Mesodermal cell (in vitro differentiated cells): ENCODE measurements at regions not wholly inside any gene's neighbourhood (a gene's known extent, or its start where the extent isn't known, plus 50 kb on each side); places are given as distances from the start of the nearest gene placed in this dataset.
A peak's percentile ranks its signal among the peaks of the same experiment; 100 is the strongest.

Experiments
- H3K27ac ChIP-seq: 2 replicates; pipeline ENCODE4 v1.7.0; 2013; ENCODE audit warnings: mild to moderate bottlenecking, low read depth, low read length, moderate library complexity; ENCODE audit not compliant: severe bottlenecking
- H3K36me3 ChIP-seq: 2 replicates; pipeline ENCODE4 v1.7.1; 2013; ENCODE audit warnings: mild to moderate bottlenecking, low read length, moderate library complexity; ENCODE audit not compliant: control insufficient read depth, insufficient read depth
- H3K4me1 ChIP-seq: one replicate; pipeline ENCODE4 v1.7.1; 2013; ENCODE audit warnings: mild to moderate bottlenecking, low read length; ENCODE audit not compliant: insufficient read depth, control insufficient read depth, poor library complexity, severe bottlenecking
- H3K4me3 ChIP-seq: 2 replicates; pipeline ENCODE4 v1.7.0; 2013; ENCODE audit warnings: low read length, control low read depth, mild to moderate bottlenecking; ENCODE audit not compliant: insufficient read depth, poor library complexity, severe bottlenecking; ENCODE audit errors: extremely low read depth
- H3K9me3 ChIP-seq: 2 replicates; pipeline ENCODE4 v1.7.1; 2013; ENCODE audit warnings: mild to moderate bottlenecking, low read length, moderate library complexity; ENCODE audit not compliant: control insufficient read depth
- WGBS, 2 experiments: methylation state at CpG; one replicate each; pipeline ENCODE4 v1.1.5; 2013; ENCODE audit warnings: missing lambda C conversion rate in 2 of 2; ENCODE audit not compliant: insufficient coverage in 2 of 2; 5-methylcytosine and 5-hydroxymethylcytosine counted together

DNA sequence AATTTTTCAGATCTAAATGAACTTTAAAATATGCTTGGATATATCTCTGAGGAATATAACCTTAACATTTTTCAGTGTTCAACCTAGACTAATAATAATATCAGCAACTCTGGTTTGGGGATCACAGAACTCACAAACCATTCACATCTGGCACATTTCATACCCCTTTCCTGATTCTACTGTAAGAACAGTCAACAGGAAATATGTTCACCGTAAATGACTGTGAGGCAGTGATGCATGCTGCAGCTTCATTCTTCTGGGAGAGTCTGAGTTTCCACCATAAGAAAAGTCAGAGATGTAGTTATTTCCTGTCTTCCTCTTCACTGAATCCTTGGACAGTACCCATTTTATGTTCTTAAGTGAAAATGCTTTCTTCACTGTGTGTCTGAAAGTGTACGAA is 134.2 kb upstream of the IFNGR1 start:
- Histone ChIP-seq H3K9me3 (no peaks in the 10 kb centered on the region), H3K36me3 (no peaks in the 10 kb centered on the region), H3K4me1 (peaks cover 7% of the 10 kb centered on the region), H3K4me3 (no peak overlapping the region), H3K27ac (no peak overlapping the region)
- 100% methylated on average over 1 of the region's 2 CpGs; no CpG with 5 or more reads in 1 of the 2 experiments for WGBS, 2 experiments

DNA sequence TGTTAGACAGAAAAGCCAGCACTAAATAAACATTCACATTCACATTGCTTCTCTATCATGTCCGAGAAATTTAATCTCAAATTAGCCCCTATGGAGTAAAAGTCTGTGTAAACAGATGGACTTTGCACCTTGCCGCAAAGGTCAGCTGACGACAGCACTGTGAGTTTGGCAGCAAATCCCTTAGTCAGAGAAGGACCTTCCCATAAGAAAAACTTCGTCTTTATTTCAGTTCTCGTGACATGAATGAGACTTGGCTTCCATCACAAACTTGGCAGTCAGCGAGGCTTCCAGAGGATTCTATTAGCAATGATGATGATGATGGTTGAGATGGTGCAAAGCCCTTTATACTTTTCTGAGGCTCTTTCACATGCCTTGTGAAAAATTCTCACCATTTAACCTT is 133.7 kb upstream of the IFNGR1 start:
- H3K4me1 ChIP-seq, result peaks cover 4% of the 10 kb centered on the region
- H3K36me3 ChIP-seq, result no peaks in the 10 kb centered on the region
- H3K27ac ChIP-seq, result no peak overlapping the region
- H3K9me3 ChIP-seq, result no peaks in the 10 kb centered on the region
- WGBS, 2 experiments, result 81 to 94% methylated on average over 2 to 4 of the region's 6 CpGs
- H3K4me3 ChIP-seq, result no peak overlapping the region

DNA sequence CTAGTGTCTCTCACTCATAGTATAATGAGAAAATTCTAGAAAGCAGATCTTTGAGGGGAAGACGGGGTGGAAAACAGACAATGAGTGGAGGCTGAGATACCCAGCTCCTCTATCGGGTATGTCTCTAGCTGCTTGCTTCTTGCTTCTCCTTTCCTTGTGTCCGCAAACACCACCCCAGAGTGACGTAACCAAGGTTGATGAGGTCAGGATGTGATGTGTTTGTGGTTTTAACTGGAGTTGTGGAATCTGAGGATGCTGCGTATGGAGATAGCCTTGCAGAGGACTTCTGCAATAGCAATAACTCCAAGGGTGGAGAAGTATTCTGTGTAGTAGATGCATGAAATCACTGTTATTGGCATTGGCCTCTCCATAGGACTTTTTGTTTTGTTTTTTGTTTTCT is 132.7 kb upstream of the IFNGR1 start:
- WGBS, 2 experiments, result 96 to 100% methylated on average over 1 to 4 of the region's 5 CpGs
- H3K4me3 ChIP-seq, result no peak overlapping the region
- no peaks in the 10 kb centered on the region for H3K36me3 ChIP-seq
- H3K9me3 ChIP-seq, result no peaks in the 10 kb centered on the region
- no peak overlapping the region for H3K27ac ChIP-seq
- no peaks in the 10 kb centered on the region for H3K4me1 ChIP-seq

DNA sequence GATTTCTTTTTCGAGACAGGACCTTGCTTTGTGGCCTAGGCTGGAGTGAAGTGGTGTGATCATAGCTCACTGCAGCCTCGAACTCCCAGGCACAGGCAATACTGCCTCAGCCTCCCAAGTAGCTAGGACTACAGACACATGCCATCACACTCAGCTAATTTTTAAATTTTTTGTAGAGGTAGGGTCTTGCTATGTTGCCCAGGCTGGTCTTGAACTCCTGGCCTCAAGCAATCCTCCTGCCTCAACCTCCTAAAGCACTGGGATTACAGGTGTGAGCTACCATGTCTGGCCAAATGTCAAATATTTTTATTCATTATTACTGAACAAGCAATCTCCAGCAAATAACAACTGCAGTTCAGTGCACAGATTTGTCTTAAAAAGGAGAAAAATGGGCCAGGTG is 131.7 kb upstream of the IFNGR1 start:
- Histone ChIP-seq H3K36me3 (no peaks in the 10 kb centered on the region), H3K4me1 (no peaks in the 10 kb centered on the region), H3K9me3 (no peaks in the 10 kb centered on the region), H3K27ac (no peak overlapping the region), H3K4me3 (no peak overlapping the region)
- WGBS, 2 experiments, result 83 to 86% methylated on average over 1 of the region's 2 CpGs

DNA sequence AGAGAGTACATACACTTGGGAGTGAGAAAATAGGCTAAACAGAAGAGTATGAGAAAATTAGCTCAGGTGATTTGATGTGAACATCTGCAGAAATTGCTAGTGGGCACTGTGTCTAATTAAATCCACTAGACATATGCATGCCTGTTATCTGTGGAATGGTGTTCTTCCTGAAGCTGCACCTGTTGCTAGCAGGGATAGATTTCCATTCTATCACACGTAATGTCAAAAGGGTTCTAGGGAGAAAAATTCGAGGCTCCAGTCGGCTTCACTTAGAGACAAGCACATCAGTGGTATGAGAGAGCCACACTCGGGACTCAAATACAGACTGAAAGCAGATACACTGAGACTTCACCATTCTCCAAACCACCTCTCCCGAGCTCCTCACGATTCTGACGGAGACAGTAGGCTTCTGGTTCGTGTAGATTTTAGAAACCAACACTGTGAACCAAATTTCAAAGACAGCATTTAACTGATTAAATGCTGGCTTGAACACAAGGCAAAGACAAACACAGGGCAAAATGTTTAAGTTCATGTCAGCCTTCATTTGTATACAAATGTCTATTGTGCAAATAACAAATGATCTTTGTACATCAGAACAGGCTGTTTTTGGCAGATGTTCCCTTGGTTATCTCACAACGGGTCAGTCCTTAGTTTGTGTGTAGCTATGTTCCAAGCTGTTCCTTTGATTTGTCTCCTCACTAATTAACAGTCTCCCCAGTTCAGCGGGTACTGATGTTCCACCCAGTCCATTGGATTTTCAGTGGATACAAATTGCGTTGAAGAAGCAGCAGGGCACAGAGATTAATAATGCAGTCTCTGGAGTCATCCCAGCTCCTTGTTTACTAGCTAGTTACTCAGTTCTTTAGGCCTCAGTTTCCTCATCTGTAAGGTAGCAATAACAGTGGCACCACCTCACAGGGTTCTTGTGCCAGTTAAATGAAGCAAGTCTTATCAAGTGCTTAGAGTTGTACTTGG is 131.0 kb upstream of the IFNGR1 start:
- Histone ChIP-seq H3K9me3 (no peaks in the 10 kb centered on the region), H3K4me1 (no peaks in the 10 kb centered on the region), H3K4me3 (no peak overlapping the region), H3K27ac (no peak overlapping the region), H3K36me3 (no peaks in the 10 kb centered on the region)
- 79 to 88% methylated on average over 10 to 11 of the region's 11 CpGs for WGBS, 2 experiments

DNA sequence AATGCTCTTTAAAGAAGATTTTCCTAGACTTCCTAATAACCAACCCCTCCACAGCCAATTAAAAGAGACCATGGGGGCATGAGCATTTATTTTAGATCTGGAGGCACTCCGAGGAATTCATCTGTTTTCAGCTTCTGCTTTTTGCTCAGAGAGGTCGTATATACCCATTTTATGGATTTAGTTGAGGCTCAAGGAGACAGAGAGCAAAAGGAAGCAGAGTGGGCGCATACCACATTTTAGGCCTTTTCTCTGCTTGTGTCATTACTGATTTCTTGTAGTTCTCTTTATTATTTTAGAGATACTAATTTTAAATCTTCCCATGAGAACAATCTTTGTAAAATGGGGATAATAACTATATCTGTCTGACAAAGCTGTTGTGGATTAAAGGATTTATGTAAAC is 129.6 kb upstream of the IFNGR1 start:
- Histone ChIP-seq H3K4me1 (no peaks in the 10 kb centered on the region), H3K36me3 (no peaks in the 10 kb centered on the region), H3K27ac (no peak overlapping the region), H3K9me3 (no peaks in the 10 kb centered on the region), H3K4me3 (no peak overlapping the region)
- WGBS, 2 experiments, result 80 to 90% methylated on average over 2 of the region's 3 CpGs

DNA sequence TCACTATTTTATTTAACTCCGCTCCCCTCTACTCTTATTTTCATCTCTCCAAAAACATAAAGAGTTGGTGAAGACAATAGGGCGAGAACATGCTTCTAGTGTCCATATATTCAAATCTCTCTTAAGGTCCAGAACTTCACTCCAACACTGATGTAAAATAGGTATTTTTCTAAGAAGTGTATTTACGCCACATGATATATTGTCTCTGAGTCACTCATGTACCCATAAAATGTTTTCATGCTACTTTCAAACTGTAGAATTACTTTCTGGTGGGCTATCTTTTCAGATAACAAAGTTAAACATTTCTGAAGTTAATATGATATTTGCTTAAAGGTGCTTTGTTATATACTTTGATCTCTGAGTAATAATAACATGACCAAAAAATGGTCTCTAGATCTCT is 124.1 kb upstream of the IFNGR1 start:
- no peak overlapping the region for H3K27ac ChIP-seq
- no peaks in the 10 kb centered on the region for H3K36me3 ChIP-seq
- no CpG with 5 or more reads among the region's 3 CpGs for WGBS, 2 experiments
- no peak overlapping the region for H3K4me3 ChIP-seq
- H3K9me3 ChIP-seq, result no peaks in the 10 kb centered on the region
- H3K4me1 ChIP-seq, result peaks cover 4% of the 10 kb centered on the region

DNA sequence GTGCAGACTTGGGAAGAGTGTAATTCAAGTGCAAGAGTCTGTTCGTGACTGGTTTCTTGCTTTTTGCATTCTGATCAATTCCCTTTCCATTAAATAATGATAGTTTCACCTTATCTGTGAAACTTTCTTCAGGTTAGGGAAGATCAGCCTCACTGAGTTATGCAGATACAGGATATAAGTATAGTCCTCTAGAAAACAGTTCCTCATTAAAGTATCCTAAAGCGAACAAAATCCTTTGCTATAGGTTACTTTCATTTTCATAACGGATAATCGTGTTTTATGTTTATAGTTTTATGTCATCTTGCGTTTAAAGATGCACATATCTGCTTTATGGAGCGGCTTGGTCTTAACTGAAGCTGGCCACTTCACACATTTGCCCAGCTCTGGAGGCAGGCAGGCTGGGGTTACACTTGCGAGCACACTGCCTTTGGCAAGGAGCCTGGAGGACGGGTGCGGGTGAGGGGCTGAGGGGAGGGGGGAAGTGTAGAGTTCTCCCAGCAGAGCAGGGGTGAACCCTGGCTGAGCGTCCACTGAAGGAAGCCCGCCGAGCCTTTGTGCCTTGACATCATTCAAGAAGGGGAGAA is 123.5 kb upstream of the IFNGR1 start:
- WGBS, 2 experiments, result 66 to 82% methylated on average over 5 to 6 of the region's 12 CpGs
- Histone ChIP-seq H3K36me3 (no peaks in the 10 kb centered on the region), H3K4me3 (no peak overlapping the region), H3K4me1 (peaks cover 4% of the 10 kb centered on the region), H3K27ac (no peak overlapping the region), H3K9me3 (no peaks in the 10 kb centered on the region)

DNA sequence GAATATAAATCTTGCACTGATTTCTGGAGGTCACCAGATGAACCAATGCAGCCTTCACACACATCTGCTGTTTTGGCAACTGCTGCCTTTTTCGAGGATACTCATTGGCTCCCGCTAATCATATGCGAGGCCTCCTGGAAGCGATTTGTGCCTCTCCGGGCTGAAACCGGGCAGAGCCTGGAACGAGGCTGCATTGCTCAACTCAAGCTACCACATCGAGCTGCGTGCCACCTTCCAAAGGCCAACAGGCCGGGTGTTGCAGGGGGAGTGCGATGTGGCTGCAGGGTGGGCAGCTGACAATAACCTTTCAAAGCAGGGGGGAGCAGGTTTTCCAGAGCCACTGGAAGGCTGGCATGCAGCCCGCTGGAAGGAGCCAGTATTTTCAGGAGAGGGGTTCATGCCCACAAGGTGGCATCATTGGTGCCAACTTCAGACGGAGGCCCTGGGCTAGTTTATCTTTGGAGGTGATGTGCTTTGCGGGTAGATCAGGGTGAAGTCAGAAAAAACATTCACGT is 122.6 kb upstream of the IFNGR1 start:
- Histone ChIP-seq H3K4me1 (peaks cover 4% of the 10 kb centered on the region), H3K4me3 (no peak overlapping the region), H3K36me3 (no peaks in the 10 kb centered on the region), H3K9me3 (no peaks in the 10 kb centered on the region), H3K27ac (no peak overlapping the region)
- 77 to 86% methylated on average over 10 to 12 of the region's 15 CpGs for WGBS, 2 experiments

DNA sequence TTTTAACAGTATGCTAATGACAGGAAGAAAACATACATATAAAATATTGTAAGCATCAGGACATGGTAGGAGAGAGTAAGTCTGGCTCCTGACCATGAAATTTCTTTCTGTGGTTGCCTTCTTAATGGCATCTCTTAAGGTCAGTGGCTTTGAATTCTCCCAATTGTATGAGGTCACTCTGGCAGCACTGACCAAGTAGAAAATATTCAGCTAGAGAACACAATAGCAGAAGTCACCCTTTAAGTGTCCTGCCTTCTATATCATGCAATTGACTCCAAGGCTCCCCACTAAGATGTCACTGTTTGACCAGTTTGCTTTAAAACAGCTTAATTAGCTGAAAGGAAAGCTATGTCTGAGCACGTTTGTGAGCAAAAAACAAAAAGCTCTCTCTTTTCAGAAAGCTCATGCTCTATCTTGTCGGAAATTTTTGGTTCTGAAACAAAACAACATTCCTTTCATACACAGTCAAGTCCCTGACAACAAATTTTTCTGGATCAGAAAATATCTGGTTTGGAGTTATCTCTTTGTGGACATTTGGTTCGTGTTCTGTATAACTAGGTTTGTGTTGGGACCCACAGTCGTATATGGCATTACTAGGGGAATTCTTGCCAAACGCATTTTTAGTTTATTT is 120.9 kb upstream of the IFNGR1 start:
- peaks cover 4% of the 10 kb centered on the region for H3K4me1 ChIP-seq
- peak overlapping the region; percentile 41 for H3K27ac ChIP-seq
- no peaks in the 10 kb centered on the region for H3K9me3 ChIP-seq
- H3K4me3 ChIP-seq, result no peak overlapping the region
- WGBS, 2 experiments, result 53 to 86% methylated on average over 1 to 3 of the region's 5 CpGs
- no peaks in the 10 kb centered on the region for H3K36me3 ChIP-seq
